ENCODE measurements at regions not wholly inside any gene's neighbourhood (a gene's known extent, or its start where the extent isn't known, plus 50 kb on each side); places are given as distances from the start of the nearest gene placed in this dataset.

GRCh38 chr11:28799316-28799715 lies 691.1 kb downstream of the METTL15 start:
- no peaks in the 10 kb centered on the region for H3K36me3 ChIP-seq (ENCODE audit: control insufficient read depth in 1 of 2, insufficient read depth in 2 of 2, low read length in 2 of 2)
- H3K9me2 ChIP-seq (ENCODE audit: insufficient read depth): no peaks in the 10 kb centered on the region
- no peaks in the 10 kb centered on the region for H3K4me1 ChIP-seq (ENCODE audit: control insufficient read depth in 1 of 2, insufficient read depth in 2 of 2, low read length in 2 of 2)
- H2AFZ ChIP-seq (ENCODE audit: low read depth, low read length, poor library complexity, severe bottlenecking): no peak overlapping the region
- no peak overlapping the region for H3K27ac ChIP-seq (ENCODE audit: low read depth, low read length)
- H4K20me1 ChIP-seq (ENCODE audit: insufficient read depth): no peaks in the 10 kb centered on the region
- H3K4me3 ChIP-seq (replicated peaks in 1 of 2; ENCODE audit: low read depth in 1 of 2, low read length in 2 of 2): no peak overlapping the region
- no peak for ATAC-seq
- no TSS peak for BruUV-seq (replicated peaks)
- ChIA-PET RAD21 (ENCODE audit: low non-redundant PET in 1 of 2, low total read pairs in 2 of 2, uncharacterized antibody in 2 of 2, unreplicated experiment in 2 of 2) (no interaction called here), POLR2A (no interaction called here), CTCF (no interaction called here)
- no peaks in the 10 kb centered on the region for H3K79me2 ChIP-seq (ENCODE audit: insufficient read depth, low read length)
- H3K9me3 ChIP-seq (ENCODE audit: control insufficient read depth in 1 of 2, insufficient read depth in 1 of 2, low read depth in 1 of 2, low read length in 2 of 2): no peaks in the 10 kb centered on the region
- TF ChIP-seq CEBPB (IDR thresholded peaks at IDR 0.05; ENCODE audit: low read depth) (no peak), ZNF274 (IDR thresholded peaks at IDR 0.05; ENCODE audit: low read depth, low read length) (no peak), SIN3A (IDR thresholded peaks at IDR 0.05; ENCODE audit: low read depth) (no peak), JUND (IDR thresholded peaks at IDR 0.05) (no peak), POLR2A (IDR thresholded peaks at IDR 0.05; ENCODE audit: borderline replicate concordance, extremely low read depth, insufficient read depth, insufficient read length) (no peak), ATF3 (IDR thresholded peaks at IDR 0.05) (no peak)
- H3K9ac ChIP-seq (ENCODE audit: low read length): no peak overlapping the region
- DNase-seq (ENCODE audit: low read depth, low spot score): no peak
- intact Hi-C loops (cut with micrococcal nuclease): no loop called here
- no peak overlapping the region for H3K4me2 ChIP-seq (ENCODE audit: low read length)
- no peaks in the 10 kb centered on the region for H3K27me3 ChIP-seq (ENCODE audit: insufficient read depth, low read length)

GRCh38 chr11:28798286-28798685 lies 690.1 kb downstream of the METTL15 start:
- Histone ChIP-seq H3K4me1 (ENCODE audit: control insufficient read depth in 1 of 2, insufficient read depth in 2 of 2, low read length in 2 of 2) (no peaks in the 10 kb centered on the region), H3K4me3 (replicated peaks in 1 of 2; ENCODE audit: low read depth in 1 of 2, low read length in 2 of 2) (no peak overlapping the region), H3K9me2 (ENCODE audit: insufficient read depth) (no peaks in the 10 kb centered on the region), H3K79me2 (ENCODE audit: insufficient read depth, low read length) (no peaks in the 10 kb centered on the region), H3K27ac (ENCODE audit: low read depth, low read length) (no peak overlapping the region), H3K4me2 (ENCODE audit: low read length) (no peak overlapping the region), H4K20me1 (ENCODE audit: insufficient read depth) (no peaks in the 10 kb centered on the region), H3K36me3 (ENCODE audit: control insufficient read depth in 1 of 2, insufficient read depth in 2 of 2, low read length in 2 of 2) (no peaks in the 10 kb centered on the region), H3K9ac (ENCODE audit: low read length) (no peak overlapping the region), H3K9me3 (ENCODE audit: control insufficient read depth in 1 of 2, insufficient read depth in 1 of 2, low read depth in 1 of 2, low read length in 2 of 2) (no peaks in the 10 kb centered on the region), H3K27me3 (ENCODE audit: insufficient read depth, low read length) (no peaks in the 10 kb centered on the region), H2AFZ (ENCODE audit: low read depth, low read length, poor library complexity, severe bottlenecking) (no peak overlapping the region)
- no TSS peak for BruUV-seq (replicated peaks)
- intact Hi-C loops (cut with micrococcal nuclease): no loop called here
- ATAC-seq: no peak
- ChIA-PET RAD21 (ENCODE audit: low non-redundant PET in 1 of 2, low total read pairs in 2 of 2, uncharacterized antibody in 2 of 2, unreplicated experiment in 2 of 2) (no interaction called here), CTCF (no interaction called here), POLR2A (no interaction called here)
- TF ChIP-seq ELF1 (IDR thresholded peaks at IDR 0.05; ENCODE audit: borderline replicate concordance, low read depth): no peak
- TF ChIP-seq POLR2A (IDR thresholded peaks at IDR 0.05; ENCODE audit: borderline replicate concordance, extremely low read depth, insufficient read depth, insufficient read length): no peak
- no peak for TF ChIP-seq SP1 (IDR thresholded peaks at IDR 0.05; ENCODE audit: low read depth)
- no peak for TF ChIP-seq MAX (IDR thresholded peaks at IDR 0.05)
- no peak for TF ChIP-seq ZFX (IDR thresholded peaks at IDR 0.05)
- TF ChIP-seq SRF (IDR thresholded peaks at IDR 0.05; ENCODE audit: low read depth): no peak
- TF ChIP-seq RAD21 (IDR thresholded peaks at IDR 0.05; ENCODE audit: low read depth): no peak
- TF ChIP-seq REST (IDR thresholded peaks at IDR 0.05; ENCODE audit: low read depth): no peak
- DNase-seq (ENCODE audit: low read depth, low spot score): no peak
